Right renal pelvis (tissue), 4 donors: ENCODE measurements at regions not wholly inside any gene's neighbourhood (a gene's known extent, or its start where the extent isn't known, plus 50 kb on each side); places are given as distances from the start of the nearest gene placed in this dataset.

Experiments
- DNase-seq, 4 donors: peaks; one replicate each; pipeline ENCODE4 v3.0.0-alpha.2; 2013; ENCODE audit warnings: low read depth in 4 of 4, low spot score in 3 of 4, missing footprints in 1 of 4

GRCh38 chr21:31503939-31504338 lies 155.6 kb upstream of the SOD1 start:
- no peak for DNase-seq

- no peak for DNase-seq
Measured at GRCh38 chr21:31503467-31503866, 156.0 kb upstream of the SOD1 start.

GRCh38 chr21:31502537-31503143 lies 156.9 kb upstream of the SOD1 start:
- DNase-seq = no peak

GRCh38 chr21:31501926-31502325 lies 157.6 kb upstream of the SOD1 start:
- DNase-seq = peak in 3 of 4 donors; percentile 39 to 52 (median 43)

GRCh38 chr21:31500982-31501381 lies 156.9 kb upstream of the TIAM1 start:
- no peak for DNase-seq

- no peak for DNase-seq
Measured at GRCh38 chr21:31500071-31500470, 156.0 kb upstream of the TIAM1 start.

- no peak for DNase-seq
Measured at GRCh38 chr21:31498985-31499384, 154.9 kb upstream of the TIAM1 start.

GRCh38 chr21:31497914-31498313 lies 153.9 kb upstream of the TIAM1 start:
- DNase-seq = no peak

GRCh38 chr21:31493350-31493880 lies 149.4 kb upstream of the TIAM1 start:
- no peak for DNase-seq

GRCh38 chr21:31491617-31492016 lies 147.6 kb upstream of the TIAM1 start:
- DNase-seq = no peak

- DNase-seq = no peak
Measured at GRCh38 chr21:31490443-31490842, 146.4 kb upstream of the TIAM1 start.

GRCh38 chr21:31489726-31490125 lies 145.7 kb upstream of the TIAM1 start:
- DNase-seq = no peak

GRCh38 chr21:31489014-31489413 lies 145.0 kb upstream of the TIAM1 start:
- DNase-seq = no peak

- no peak for DNase-seq
Measured at GRCh38 chr21:31484219-31484618, 140.2 kb upstream of the TIAM1 start.

- no peak for DNase-seq
Measured at GRCh38 chr21:31483146-31483545, 139.1 kb upstream of the TIAM1 start.

- DNase-seq = no peak
Measured at GRCh38 chr21:31482460-31482859, 138.4 kb upstream of the TIAM1 start.

- no peak for DNase-seq
Measured at GRCh38 chr21:31480228-31480627, 136.2 kb upstream of the TIAM1 start.

GRCh38 chr21:31479714-31480113 lies 135.7 kb upstream of the TIAM1 start:
- no peak for DNase-seq

GRCh38 chr21:31479222-31479621 lies 135.2 kb upstream of the TIAM1 start:
- no peak for DNase-seq

GRCh38 chr21:31476263-31477022 lies 132.4 kb upstream of the TIAM1 start:
- DNase-seq = no peak

GRCh38 chr21:31475223-31475622 lies 131.2 kb upstream of the TIAM1 start:
- no peak for DNase-seq

GRCh38 chr21:31473685-31474345 lies 129.8 kb upstream of the TIAM1 start:
- DNase-seq = no peak
